SU-DHL-6 (cell line): ENCODE measurements at regions not wholly inside any gene's neighbourhood (a gene's known extent, or its start where the extent isn't known, plus 50 kb on each side); places are given as distances from the start of the nearest gene placed in this dataset.

ENCODE experiments used
- H2AFZ ChIP-seq: fragments of 200-600 bp; sonication (generic); 2 replicates; pipeline ENCODE4 v1.6.1; 2014; ENCODE audit warnings: low read depth, mild to moderate bottlenecking, moderate library complexity, mixed read lengths, antibody characterized with exemption, low read length; ENCODE audit not compliant: severe bottlenecking
- H3F3A ChIP-seq: fragments of 200-600 bp; shearing (Covaris generic); 2 replicates; pipeline ENCODE4 v1.6.0; 2016; ENCODE audit warnings: antibody characterized with exemption, mild to moderate bottlenecking; ENCODE audit not compliant: insufficient read depth
- H3K27ac ChIP-seq: fragments of 200-600 bp; sonication (generic); 2 replicates; pipeline ENCODE4 v1.5.1; 2016; ENCODE audit warnings: low read depth, mild to moderate bottlenecking, low read length, moderate library complexity, mixed read lengths
- H3K27me3 ChIP-seq: fragments of 200-600 bp; sonication (generic), shearing (Covaris generic); 2 replicates; pipeline ENCODE4 v1.6.0; 2014; ENCODE audit warnings: mild to moderate bottlenecking, low read length
- H3K36me3 ChIP-seq: fragments of 200-600 bp; sonication (generic); 2 replicates; pipeline ENCODE4 v1.6.1; 2014; ENCODE audit warnings: mild to moderate bottlenecking, low read length, mixed read lengths
- H3K4me2 ChIP-seq: fragments of 300-600, 200-600 bp; shearing (Covaris generic), sonication (generic); 2 replicates; pipeline ENCODE4 v1.6.0; 2014; ENCODE audit warnings: low read length, low read depth, mild to moderate bottlenecking; ENCODE audit not compliant: poor library complexity, severe bottlenecking
- H3K4me3 ChIP-seq: fragments of 200-600 bp; sonication (generic); 2 replicates; pipeline ENCODE4 v1.5.1; 2014; ENCODE audit warnings: antibody characterized with exemption, low read length, mild to moderate bottlenecking, mixed read lengths; ENCODE audit not compliant: insufficient read depth, poor library complexity, severe bottlenecking
- H3K79me2 ChIP-seq: fragments of 200-600 bp; sonication (generic); 2 replicates; pipeline ENCODE4 v1.6.1; 2014; ENCODE audit warnings: mild to moderate bottlenecking, low read length, moderate library complexity; ENCODE audit not compliant: insufficient read depth
- H3K9ac ChIP-seq: fragments of 200-600 bp; sonication (generic); 2 replicates; pipeline ENCODE4 v1.7.0; 2014; ENCODE audit warnings: mild to moderate bottlenecking, low read length
- H3K9me2 ChIP-seq: fragments of 200-600 bp; sonication (generic); replicated peaks from 2 replicates; pipeline ENCODE4 v1.6.1; 2014; ENCODE audit warnings: low read length; ENCODE audit not compliant: insufficient read depth
- H3K9me3 ChIP-seq: fragments of 200-600 bp; sonication (generic); 2 replicates; pipeline ENCODE4 v1.6.1; 2014; ENCODE audit warnings: low read length, mixed read lengths; ENCODE audit not compliant: insufficient read depth
- H4K20me1 ChIP-seq: fragments of 200-600 bp; sonication (generic); 2 replicates; pipeline ENCODE4 v1.6.1; 2014; ENCODE audit warnings: low read depth, mild to moderate bottlenecking, antibody characterized with exemption, low read length, moderate library complexity, mixed read lengths
- CTCF ChIP-seq: fragments of 200-600 bp; sonication (generic); IDR thresholded peaks from one replicate; pipeline ENCODE4 v1.5.1; 2017; ENCODE audit warnings: antibody characterized with exemption, mild to moderate bottlenecking, low read length, moderate library complexity; ENCODE audit not compliant: insufficient read depth, poor library complexity, severe bottlenecking
- EZH2phosphoT487 ChIP-seq: fragments of 200-600 bp; sonication (generic), shearing (Covaris generic); conservative IDR thresholded peaks from 2 replicates; pipeline ENCODE4 v1.6.1; 2018; ENCODE audit warnings: mild to moderate bottlenecking, antibody characterized with exemption, low read length, moderate library complexity, mixed read lengths

- Histone ChIP-seq H3K27ac (no peak overlapping the region), H4K20me1 (no peaks in the 10 kb centered on the region), H3F3A (no peaks in the 10 kb centered on the region), H3K9ac (no peak overlapping the region), H3K9me2 (no peaks in the 10 kb centered on the region), H2AFZ (no peak overlapping the region), H3K9me3 (peaks cover 4% of the 10 kb centered on the region; the same call in 1 of the 2 replicates), H3K4me2 (no peak overlapping the region), H3K36me3 (no peaks in the 10 kb centered on the region), H3K79me2 (no peaks in the 10 kb centered on the region), H3K27me3 (no peaks in the 10 kb centered on the region), H3K4me3 (no peak overlapping the region)
- TF ChIP-seq EZH2phosphoT487 (no peak), CTCF (no peak)
Observed at GRCh38 chr6:95417856-95418255, 159.5 kb upstream of the MANEA start.

GRCh38 chr6:95420792-95421191, 156.5 kb upstream of the MANEA start:
- peaks cover 4% of the 10 kb centered on the region; the same call in 1 of the 2 replicates for H3K9me3 ChIP-seq
- H4K20me1 ChIP-seq, result no peaks in the 10 kb centered on the region
- H2AFZ ChIP-seq, result no peak overlapping the region
- H3K36me3 ChIP-seq, result no peaks in the 10 kb centered on the region
- H3K27ac ChIP-seq, result no peak overlapping the region
- no peak for TF ChIP-seq EZH2phosphoT487
- no peak for TF ChIP-seq CTCF
- no peaks in the 10 kb centered on the region for H3K27me3 ChIP-seq
- H3K79me2 ChIP-seq, result no peaks in the 10 kb centered on the region
- no peaks in the 10 kb centered on the region for H3F3A ChIP-seq
- no peak overlapping the region for H3K9ac ChIP-seq
- H3K4me2 ChIP-seq, result no peak overlapping the region
- no peaks in the 10 kb centered on the region for H3K9me2 ChIP-seq
- no peak overlapping the region for H3K4me3 ChIP-seq

GRCh38 chr6:95423331-95423730, 154.0 kb upstream of the MANEA start:
- no peaks in the 10 kb centered on the region for H3F3A ChIP-seq
- peaks cover 4% of the 10 kb centered on the region; the same call in 1 of the 2 replicates for H3K9me3 ChIP-seq
- H4K20me1 ChIP-seq, result no peaks in the 10 kb centered on the region
- TF ChIP-seq EZH2phosphoT487, result no peak
- TF ChIP-seq CTCF, result no peak
- H2AFZ ChIP-seq, result no peak overlapping the region
- no peak overlapping the region for H3K27ac ChIP-seq
- no peak overlapping the region for H3K4me2 ChIP-seq
- H3K36me3 ChIP-seq, result no peaks in the 10 kb centered on the region
- no peak overlapping the region for H3K4me3 ChIP-seq
- H3K9ac ChIP-seq, result no peak overlapping the region
- H3K27me3 ChIP-seq, result no peaks in the 10 kb centered on the region
- no peaks in the 10 kb centered on the region for H3K79me2 ChIP-seq
- H3K9me2 ChIP-seq, result no peaks in the 10 kb centered on the region
